Embryonic facial prominence (tissue), 1 donor: ENCODE measurements at regions not wholly inside any gene's neighbourhood (a gene's known extent, or its start where the extent isn't known, plus 50 kb on each side); places are given as distances from the start of the nearest gene placed in this dataset.
"Not testable (repeated sequence)": the region's sequence is repeated elsewhere in the genome, so short reads cannot be mapped to it uniquely, and the experiment has no call there.

Source experiments
- DNase-seq: peaks from one replicate; pipeline ENCODE4 v3.0.0-alpha.2; 2016; ENCODE audit errors: extremely low spot score

- no peak for DNase-seq
Observed at GRCh38 chr7:15820319-15820718, 133.8 kb upstream of the MEOX2 start.

- DNase-seq: no peak
Observed at GRCh38 chr7:15816835-15817426, 130.4 kb upstream of the MEOX2 start.

- DNase-seq: no peak
Observed at GRCh38 chr7:15813448-15813847, 127.0 kb upstream of the MEOX2 start.

DNA sequence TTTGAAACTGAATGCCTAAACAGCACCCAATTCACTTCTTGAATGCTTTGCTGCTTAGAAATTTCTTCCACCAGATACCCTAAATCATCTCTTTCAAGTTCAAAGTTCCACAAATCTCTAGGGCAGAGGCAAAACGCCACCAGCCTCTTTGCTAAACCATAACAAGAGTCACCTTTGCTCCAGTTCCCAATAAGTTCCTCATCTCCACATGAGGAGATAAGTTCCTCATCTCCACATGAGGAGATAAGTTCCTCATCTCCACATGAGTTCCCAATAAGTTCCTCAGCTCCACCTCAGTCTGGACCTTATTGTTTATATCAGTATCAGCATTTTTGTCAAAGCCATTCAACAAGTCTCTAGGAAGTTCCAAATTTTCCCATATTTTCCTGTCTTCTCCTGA, 123.9 kb upstream of the MEOX2 start:
- DNase-seq: not testable (repeated sequence)

DNA sequence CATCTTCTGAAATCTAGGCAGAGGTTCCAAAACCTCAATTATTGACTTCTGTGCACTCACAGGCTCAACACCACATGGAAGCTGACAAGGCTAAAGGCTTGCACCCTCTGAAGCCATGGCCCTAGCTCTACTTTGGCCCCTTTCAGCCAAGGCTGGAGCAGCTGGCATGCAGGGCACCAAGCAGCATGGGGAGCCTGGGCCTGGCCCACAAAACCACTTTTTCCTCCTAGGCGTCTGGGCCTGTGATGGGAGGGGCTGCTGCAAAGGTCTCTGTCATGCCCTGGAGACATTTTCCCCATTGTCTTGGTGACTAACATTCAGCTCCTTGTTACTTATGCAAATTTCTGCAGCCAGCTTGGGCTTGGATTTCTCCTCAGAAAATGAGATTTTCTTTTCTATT, 123.5 kb upstream of the MEOX2 start:
- DNase-seq: not testable (repeated sequence)

DNA sequence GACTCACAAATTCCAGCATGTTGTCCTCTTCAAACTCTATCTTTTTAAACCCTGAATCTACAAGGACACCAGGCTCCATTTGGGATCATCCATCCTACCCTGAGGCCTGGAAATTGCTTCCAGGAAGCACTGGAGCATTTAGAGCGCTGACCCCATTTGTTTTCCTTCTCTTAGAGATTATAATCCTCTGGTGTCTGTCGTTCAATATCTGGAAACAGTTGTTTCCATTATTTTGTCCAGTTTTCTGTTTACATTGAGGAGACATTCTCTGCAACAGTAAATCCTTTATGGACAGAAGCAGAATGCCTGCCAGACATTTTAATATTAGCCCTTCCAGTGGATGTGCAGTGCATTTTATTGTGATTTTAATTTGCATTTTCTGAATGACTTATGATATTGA, 119.4 kb upstream of the MEOX2 start:
- DNase-seq: no peak

GRCh38 chr7:15802425-15802824, 115.9 kb upstream of the MEOX2 start:
- no peak for DNase-seq

DNA sequence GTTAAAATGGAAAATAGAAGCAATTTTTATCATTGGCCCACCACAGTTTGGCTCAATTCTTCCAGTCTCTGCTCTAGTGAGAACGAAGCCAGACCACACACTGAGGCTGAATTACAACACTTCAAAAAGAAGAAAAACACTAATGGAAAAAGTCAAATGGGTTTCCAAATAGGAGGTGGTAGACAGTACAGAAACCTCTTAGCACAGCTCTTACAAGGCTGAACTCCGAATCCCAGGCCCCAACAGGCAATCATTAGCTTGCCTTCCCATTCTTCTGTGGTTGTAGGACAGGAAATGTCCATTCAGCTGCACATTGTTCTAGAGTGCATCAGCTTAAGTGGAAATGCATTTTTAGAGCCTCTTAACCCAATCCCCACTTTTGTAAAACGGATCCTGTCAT, 115.1 kb upstream of the MEOX2 start:
- no peak for DNase-seq

DNA sequence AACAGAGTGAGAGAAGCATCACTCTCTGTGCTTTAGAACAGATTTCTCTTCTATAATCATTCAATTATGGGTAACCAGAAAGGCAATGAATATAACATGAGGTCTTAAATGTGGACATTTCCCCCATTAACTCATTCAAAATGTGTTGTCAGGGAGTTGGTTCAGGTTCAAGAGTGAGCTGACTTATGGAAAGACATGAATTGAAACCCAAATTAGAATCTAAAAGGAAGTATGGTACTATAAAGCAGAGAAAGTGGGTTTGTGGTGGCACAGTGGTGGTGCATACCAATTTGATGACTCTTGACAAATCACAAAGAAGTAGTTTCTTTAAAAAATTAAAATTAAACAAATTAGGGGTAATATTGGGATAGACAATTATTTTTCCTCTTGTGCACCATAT, 114.6 kb upstream of the MEOX2 start:
- DNase-seq: no peak

DNA sequence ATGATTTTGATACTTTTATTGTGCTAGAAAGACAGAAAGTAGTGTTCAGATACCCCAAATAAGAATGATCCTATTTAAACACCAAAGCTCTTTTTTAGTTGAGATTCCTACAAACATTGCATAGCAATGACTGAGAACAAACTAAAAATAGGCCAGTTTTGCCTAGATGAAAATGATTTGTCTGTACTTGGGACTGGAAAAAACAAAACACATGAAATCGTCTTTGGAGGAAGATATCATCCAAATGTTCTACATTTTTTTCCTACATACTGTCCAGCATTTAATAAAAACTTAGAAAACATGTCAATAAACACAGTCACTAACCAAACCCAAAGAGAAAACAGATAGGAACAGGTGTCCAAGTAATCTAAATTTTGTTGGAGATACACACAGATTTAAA, 111.6 kb upstream of the MEOX2 start:
- DNase-seq: no peak

GRCh38 chr7:15795393-15795792, 108.9 kb upstream of the MEOX2 start:
- no peak for DNase-seq

DNA sequence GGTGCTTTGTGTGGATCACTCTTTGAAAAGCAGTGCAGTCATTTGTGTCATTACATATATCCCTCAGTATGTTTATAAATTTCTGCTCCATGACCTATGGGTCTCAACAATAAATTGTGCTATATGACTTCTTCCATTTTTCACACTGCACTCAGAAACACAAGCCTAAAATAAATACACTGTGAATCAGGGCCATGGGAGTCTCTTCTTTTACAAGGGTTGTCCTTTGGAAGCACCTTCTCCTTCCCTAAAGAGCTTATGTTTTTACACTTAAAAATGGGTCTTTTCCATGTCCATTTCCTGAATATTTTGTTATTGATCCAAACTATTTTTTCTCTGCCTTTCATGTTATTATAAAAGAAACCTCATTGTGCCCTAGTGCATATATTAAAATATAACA, 108.3 kb upstream of the MEOX2 start:
- no peak for DNase-seq

- no peak for DNase-seq
Observed at GRCh38 chr7:15784694-15785030, 98.2 kb upstream of the MEOX2 start.

- DNase-seq: no peak
Observed at GRCh38 chr7:15783987-15784693, 97.7 kb upstream of the MEOX2 start.

- no peak for DNase-seq
Observed at GRCh38 chr7:15782656-15783055, 96.2 kb upstream of the MEOX2 start.

DNA sequence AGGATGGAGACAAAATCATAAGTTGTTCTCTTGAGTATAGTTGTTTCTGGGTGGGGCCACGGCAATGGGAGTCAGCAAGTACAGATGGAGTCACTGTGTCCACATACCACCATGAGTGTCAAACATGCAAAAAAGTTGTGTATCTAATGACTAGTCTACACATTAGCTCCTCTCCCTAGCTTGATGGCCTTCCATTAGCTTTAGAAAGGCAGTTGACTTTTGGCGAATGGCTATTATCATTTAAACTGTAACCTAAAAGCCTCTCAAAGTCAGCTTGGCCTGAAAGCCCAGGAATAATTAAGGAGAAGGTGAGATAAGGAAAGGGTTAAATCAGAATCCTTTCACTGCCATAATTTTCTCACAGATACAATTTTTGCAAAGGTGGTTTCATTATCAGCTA, 95.5 kb upstream of the MEOX2 start:
- DNase-seq: no peak

DNA sequence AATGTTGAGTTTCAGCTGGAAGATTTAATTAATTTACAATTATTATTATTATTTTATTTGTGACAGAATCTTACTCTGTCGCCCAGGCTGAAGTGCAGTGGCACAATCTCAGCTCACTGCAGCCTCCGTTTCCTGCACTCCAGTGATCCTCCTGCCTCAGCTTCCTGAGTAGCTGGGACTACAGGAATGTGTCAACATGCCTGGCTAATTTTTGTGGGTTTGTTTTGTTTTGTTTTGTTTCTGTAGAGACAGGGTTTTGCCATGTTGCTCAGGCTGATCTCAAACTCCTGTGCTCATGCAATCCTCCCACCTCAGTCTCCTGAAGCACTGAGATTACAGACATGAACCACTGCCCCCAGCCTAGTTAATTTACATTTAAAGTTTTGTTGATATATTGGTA, 93.8 kb upstream of the MEOX2 start:
- no peak for DNase-seq

DNA sequence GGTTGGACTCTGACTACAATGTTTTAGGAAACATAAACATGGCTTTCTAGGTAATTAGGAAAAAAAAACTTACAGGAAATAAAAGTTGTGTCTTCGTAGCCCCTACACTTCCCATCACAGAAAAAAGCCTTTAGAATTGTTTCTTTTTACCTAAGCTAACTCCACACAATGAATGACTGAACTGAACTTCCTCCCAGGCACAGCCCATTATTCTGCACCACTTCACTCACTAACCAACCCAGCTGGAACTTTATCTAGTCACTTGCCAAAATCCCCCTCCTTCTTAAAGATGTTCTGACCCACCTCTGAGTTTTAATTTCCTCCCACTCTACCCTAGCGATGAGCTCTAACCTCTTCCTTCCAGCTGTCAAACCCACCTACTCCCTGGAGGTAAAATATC, 91.7 kb upstream of the MEOX2 start:
- no peak for DNase-seq

GRCh38 chr7:15765753-15766152, 79.3 kb upstream of the MEOX2 start:
- DNase-seq: no peak

DNA sequence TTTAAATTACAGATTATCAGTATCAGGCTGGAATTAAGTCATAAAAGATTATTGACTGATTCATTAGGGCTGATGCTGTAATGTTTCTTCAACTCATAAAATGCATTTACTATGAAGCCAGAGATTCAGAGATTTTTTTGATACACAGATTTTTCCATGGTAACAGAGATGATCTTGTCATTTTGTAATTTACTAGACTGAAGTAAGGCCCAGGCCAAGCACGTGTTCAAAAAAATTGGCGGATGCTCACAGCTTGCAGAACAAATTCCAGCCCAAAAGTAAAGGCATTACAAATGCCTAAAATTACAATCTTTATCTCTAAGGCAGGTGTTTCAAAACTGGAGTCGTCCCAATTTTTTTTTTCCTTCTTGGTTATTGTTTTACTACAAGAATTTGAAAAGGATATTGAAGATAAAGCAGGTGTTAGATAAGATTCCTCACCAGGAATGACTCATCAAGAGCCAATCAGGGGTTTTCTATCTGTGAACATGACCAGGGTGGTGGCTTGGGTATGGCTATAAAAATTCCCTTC, 78.4 kb upstream of the MEOX2 start:
- peak; percentile 14 for DNase-seq

- no peak for DNase-seq
Observed at GRCh38 chr7:15764010-15764409, 77.5 kb upstream of the MEOX2 start.

DNA sequence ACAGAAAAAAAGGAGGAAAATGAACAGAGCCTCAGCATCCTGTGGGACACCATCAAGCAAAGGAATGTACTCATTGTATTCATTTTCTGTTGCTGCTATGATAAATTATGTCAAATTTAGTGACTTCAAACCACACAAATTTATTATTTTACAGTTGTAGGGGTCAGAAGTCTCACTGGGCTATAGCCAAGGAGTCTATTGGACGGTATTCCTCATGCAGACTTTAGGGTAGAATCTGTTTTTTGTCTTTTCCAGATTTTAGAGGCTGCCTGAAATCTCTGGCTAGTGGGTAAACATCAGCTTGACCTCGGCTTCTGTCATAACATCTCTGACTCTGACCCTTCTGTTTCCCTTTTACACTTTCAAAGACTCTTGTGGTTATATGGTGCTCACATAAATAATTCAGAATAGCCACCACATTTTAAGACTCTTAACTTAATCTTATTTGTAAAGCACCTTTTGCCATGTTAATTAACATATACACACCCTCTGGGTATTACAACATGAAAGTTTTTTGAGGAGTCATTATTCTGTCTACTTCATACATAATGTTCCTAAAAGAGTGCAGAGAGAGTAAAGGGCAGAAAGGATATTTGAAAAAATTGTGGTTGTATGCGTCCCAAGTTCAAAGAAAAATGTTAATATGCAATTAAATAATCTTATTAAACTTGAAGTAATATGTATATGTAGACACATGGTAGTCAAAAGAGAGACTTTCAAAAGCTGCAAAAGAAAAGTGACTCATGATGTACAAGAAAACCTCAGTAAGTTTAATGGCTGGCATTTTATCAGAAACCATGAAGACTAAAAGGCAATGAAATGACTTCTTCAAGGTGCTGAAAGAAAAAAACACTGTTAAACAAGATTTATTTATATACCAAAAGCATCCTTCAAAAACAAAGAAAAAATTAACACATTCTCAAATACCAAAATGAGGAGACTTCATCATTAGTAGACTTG, 70.8 kb upstream of the MEOX2 start:
- no peak for DNase-seq

- no peak for DNase-seq
Observed at GRCh38 chr7:15755061-15755460, 68.6 kb upstream of the MEOX2 start.
